K562 (cell line): ENCODE measurements at regions not wholly inside any gene's neighbourhood (a gene's known extent, or its start where the extent isn't known, plus 50 kb on each side); places are given as distances from the start of the nearest gene placed in this dataset.

Experiments used
- CREB1 ChIP-seq, 2 experiments: sonication (generic) in 1 of 2; formaldehyde crosslinking in 1 of 2; IDR thresholded peaks; 2 replicates each; pipeline versions ENCODE4 v1.6.1 to v1.8.0; 2012 to 2022; ENCODE audit warnings: inconsistent platforms in 1 of 2, mild to moderate bottlenecking in 1 of 2, missing genetic modification reagents in 1 of 2, moderate library complexity in 1 of 2
- HNRNPH1 ChIP-seq: fragments of 200-400 bp; formaldehyde crosslinking; optimal IDR thresholded peaks from 2 replicates; pipeline ENCODE3; 2017; ENCODE audit warnings: low read depth, mild to moderate bottlenecking, low read length, moderate library complexity
- MIER1 ChIP-seq: fragments of 450-650 bp; IDR thresholded peaks from 2 replicates; pipeline ENCODE4 v1.6.1; 2016; ENCODE audit warnings: antibody characterized with exemption, mild to moderate bottlenecking, low read depth
- POLR2A ChIP-seq: fragments of 450-650 bp; conservative IDR thresholded peaks from 2 replicates; pipeline ENCODE4 v1.6.1; 2016
- RFX7 ChIP-seq: fragments of 250-450 bp; sonication (Bioruptor Pico); IDR thresholded peaks from 2 replicates; pipeline ENCODE4 v1.5.1; 2021; ENCODE audit warnings: mild to moderate bottlenecking
- SMAD3 ChIP-seq: fragments of 450-650 bp; formaldehyde crosslinking; conservative IDR thresholded peaks from 2 replicates; pipeline ENCODE4 v1.4.0; 2020; ENCODE audit warnings: mild to moderate bottlenecking
- STAT5B ChIP-seq: fragments of 250-450 bp; sonication (Bioruptor Pico); IDR thresholded peaks from 2 replicates; pipeline ENCODE4 v1.8.0; 2021; ENCODE audit warnings: mild to moderate bottlenecking, inconsistent platforms
- ZBTB1 ChIP-seq: sonication (generic); formaldehyde crosslinking; IDR thresholded peaks from 2 replicates; pipeline ENCODE4 v1.8.1; 2023; ENCODE audit warnings: missing genetic modification reagents, low read depth, mild to moderate bottlenecking, borderline replicate concordance
- TF ChIP-seq, protein P1 (sequence below): sonication (generic); formaldehyde crosslinking; IDR thresholded peaks from 2 replicates; pipeline ENCODE4 v1.8.1; 2022; ENCODE audit warnings: missing genetic modification reagents
- TF ChIP-seq, protein P2 (sequence below): fragments of 450-650 bp; conservative IDR thresholded peaks from 2 replicates; pipeline ENCODE4 v1.6.1; 2016; ENCODE audit warnings: missing genetic modification characterization, low read depth, mild to moderate bottlenecking, missing compliant biosample characterization, moderate library complexity

DNA sequence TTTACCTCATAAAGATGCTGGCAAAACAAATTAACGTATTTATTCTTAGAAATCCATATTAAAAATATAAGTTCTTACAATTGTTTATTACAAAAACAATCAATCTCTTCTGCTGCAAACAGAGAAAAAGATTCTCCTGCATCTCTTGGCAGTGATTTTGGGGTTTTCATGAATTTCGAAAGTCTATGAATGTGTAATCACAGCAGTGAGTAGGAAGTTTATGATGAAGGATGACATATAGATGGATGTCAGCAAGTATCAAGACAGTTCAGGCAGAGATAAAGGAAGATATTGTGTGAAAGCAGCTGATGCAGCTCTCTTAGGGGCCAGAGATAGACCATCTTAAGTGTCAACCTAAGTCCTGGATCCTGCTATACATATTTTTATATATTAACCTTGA lies 196.9 kb upstream of the BANK1 start:
- TF ChIP-seq POLR2A = no peak
- TF ChIP-seq, protein P1, sequence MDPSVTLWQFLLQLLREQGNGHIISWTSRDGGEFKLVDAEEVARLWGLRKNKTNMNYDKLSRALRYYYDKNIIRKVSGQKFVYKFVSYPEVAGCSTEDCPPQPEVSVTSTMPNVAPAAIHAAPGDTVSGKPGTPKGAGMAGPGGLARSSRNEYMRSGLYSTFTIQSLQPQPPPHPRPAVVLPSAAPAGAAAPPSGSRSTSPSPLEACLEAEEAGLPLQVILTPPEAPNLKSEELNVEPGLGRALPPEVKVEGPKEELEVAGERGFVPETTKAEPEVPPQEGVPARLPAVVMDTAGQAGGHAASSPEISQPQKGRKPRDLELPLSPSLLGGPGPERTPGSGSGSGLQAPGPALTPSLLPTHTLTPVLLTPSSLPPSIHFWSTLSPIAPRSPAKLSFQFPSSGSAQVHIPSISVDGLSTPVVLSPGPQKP (CRISPR knock-in tag) = no peak
- TF ChIP-seq ZBTB1 (CRISPR knock-in tag) = no peak
- TF ChIP-seq HNRNPH1 = no peak
- TF ChIP-seq STAT5B = no peak
- TF ChIP-seq CREB1 (IDR thresholded peaks at IDR 0.05) = no peak
- TF ChIP-seq CREB1 (CRISPR knock-in tag; IDR thresholded peaks at IDR 0.05) = no peak
- TF ChIP-seq RFX7 (CRISPR knock-in tag) = no peak
- no peak for TF ChIP-seq SMAD3 (CRISPR knock-in tag)
- TF ChIP-seq, protein P2, sequence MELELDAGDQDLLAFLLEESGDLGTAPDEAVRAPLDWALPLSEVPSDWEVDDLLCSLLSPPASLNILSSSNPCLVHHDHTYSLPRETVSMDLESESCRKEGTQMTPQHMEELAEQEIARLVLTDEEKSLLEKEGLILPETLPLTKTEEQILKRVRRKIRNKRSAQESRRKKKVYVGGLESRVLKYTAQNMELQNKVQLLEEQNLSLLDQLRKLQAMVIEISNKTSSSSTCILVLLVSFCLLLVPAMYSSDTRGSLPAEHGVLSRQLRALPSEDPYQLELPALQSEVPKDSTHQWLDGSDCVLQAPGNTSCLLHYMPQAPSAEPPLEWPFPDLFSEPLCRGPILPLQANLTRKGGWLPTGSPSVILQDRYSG = no peak
- no peak for TF ChIP-seq MIER1
